ENCODE measurements at regions not wholly inside any gene's neighbourhood (a gene's known extent, or its start where the extent isn't known, plus 50 kb on each side); places are given as distances from the start of the nearest gene placed in this dataset.

- TF ChIP-seq CTCF (IDR thresholded peaks at IDR 0.05) (no peak), POLR2A (IDR thresholded peaks at IDR 0.05) (no peak)
These were observed 134.2 kb downstream of the VGLL3 start for GRCh38 chr3:86856711-86857110.

Measured in lower leg skin (tissue), 3 donors.